SK-N-MC (cell line): ENCODE measurements at regions not wholly inside any gene's neighbourhood (a gene's known extent, or its start where the extent isn't known, plus 50 kb on each side); places are given as distances from the start of the nearest gene placed in this dataset.

Experiments used
- EZH2 ChIP-seq: fragments of 200-600 bp; sonication (generic); IDR thresholded peaks from one replicate; pipeline ENCODE4 v1.6.1; 2017; ENCODE audit warnings: antibody characterized with exemption
- FOXP2 ChIP-seq: optimal IDR thresholded peaks from 2 replicates; pipeline ENCODE3; 2011; ENCODE audit warnings: mild to moderate bottlenecking, moderate library complexity; ENCODE audit not compliant: insufficient read depth; ENCODE audit errors: extremely low read length, control extremely low read depth
- POLR2AphosphoS5 ChIP-seq: IDR thresholded peaks from 2 replicates; pipeline ENCODE4 v1.6.1; 2012; ENCODE audit warnings: mild to moderate bottlenecking, low read depth, low read length, borderline replicate concordance

DNA sequence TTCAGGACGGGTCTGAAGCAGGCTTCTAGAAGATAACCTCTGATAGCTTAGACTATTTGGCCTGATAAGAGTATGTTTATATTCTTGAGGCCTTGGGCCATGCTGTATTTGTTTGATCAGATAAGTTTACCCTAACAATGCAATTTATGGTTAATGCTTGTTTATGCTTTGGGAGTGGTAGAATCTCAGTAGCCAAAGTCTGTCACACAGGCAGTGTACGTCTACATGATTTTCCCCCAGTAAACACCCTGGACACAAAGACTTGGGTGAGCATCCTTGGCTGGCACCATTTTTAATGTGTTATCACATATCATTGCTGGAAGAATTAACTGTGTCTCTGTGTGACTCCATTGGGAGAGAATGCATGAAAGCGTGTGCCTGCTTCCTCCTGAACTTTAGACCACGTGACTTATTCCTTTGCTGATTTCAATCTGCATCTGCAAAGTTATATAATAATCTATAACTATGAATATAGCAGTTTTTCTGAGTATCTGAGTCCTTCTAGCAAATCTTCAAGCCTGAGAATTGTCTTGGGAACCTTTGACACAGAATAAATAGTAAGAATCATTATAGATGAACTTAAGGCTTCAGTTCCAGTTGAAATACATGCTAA is 172.4 kb downstream of the CASP12 start:
- no peak for TF ChIP-seq POLR2AphosphoS5
- no peak for TF ChIP-seq EZH2
- no peak for TF ChIP-seq FOXP2
